HG03558 (cell line): ENCODE measurements at regions not wholly inside any gene's neighbourhood (a gene's known extent, or its start where the extent isn't known, plus 50 kb on each side); places are given as distances from the start of the nearest gene placed in this dataset.
"Not testable (repeated sequence)": the region's sequence is repeated elsewhere in the genome, so short reads cannot be mapped to it uniquely, and the experiment has no call there.

Source experiments
- ATAC-seq: cut with Tn5 transposase; IDR thresholded peaks from one replicate; pipeline ENCODE4 v1.9.1; 2021; ENCODE audit warnings: moderate number of reproducible peaks; ENCODE audit not compliant: unreplicated experiment; ENCODE audit errors: extremely low read depth

DNA sequence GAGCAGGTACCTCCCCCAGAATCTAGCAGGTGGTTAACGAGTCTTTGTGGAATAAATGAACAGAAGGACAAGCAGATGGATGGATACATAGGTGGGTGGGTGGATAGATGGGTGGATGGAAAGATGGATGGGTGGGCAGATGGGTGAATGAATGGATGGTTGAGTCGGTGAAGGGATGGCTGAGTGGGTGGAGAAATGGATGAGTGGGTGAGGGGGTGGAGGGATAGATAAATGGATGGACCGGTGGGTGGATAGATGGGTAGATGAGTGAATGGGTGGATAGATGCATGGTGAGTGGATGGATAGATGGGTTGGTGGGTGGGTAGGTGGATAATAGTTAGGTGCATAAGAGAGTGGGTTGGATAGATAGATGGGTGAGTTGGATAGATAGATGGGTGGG is 99.7 kb upstream of the FRG2C start:
- not testable (repeated sequence) for ATAC-seq

DNA sequence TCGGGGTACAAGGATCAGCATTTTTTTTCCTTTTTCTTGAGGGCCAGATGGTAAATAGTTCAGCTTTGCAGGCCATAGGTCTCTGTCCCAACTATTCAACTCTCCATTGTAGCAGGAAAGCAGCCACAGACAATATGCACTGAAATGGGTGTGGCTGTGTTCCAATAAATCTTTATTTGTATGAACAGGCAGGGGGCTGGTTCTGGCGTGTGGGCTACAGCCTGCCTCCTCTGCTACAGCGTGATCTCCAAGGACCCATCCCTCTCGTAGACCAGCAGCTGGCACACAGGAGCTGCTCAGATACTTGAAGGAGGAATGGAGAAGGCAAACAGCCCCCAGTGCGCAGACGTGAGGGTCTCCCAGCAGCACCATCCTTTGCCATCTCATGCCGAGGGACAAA is 91.8 kb upstream of the FRG2C start:
- not testable (repeated sequence) for ATAC-seq

DNA sequence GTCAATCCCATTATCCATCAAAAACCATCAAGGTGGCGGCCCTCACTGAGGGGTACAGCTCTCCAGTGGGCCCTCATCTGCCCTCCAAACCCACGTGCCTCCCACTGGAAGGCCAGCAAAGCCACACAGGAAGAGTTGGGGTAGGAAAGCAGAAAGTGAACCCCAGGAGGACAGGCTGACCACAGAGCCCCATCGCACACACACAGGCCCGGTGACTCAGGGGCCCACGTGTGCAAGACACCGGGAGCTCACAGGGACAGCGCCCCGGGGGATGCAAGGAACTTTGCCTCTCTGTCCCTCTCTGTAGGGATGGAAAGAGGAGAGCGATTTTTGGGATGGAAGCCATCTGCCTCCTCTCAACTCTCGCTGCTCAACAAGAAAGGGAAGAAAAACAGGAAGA is 85.0 kb upstream of the FRG2C start:
- not testable (repeated sequence) for ATAC-seq

DNA sequence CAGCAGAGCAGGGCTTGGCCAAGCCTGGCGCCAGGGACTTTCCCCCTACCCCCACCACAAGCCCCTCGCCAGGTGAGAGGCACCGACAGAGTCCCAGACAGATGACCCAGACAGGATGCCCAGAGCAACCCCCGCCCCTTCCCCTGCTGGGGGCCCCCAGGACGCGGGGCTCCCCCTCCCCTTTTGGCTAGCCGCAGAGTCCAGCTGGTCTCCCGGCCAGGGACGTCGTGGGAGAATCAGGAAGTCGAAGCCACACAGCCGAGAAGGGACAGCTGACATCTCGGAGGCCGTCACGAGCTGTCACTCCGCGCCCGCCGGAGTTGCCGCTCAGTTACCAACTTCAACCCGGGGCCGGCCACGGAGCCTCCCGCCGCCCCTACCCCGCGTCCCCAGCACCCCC is 84.6 kb upstream of the FRG2C start:
- ATAC-seq = not testable (repeated sequence)

DNA sequence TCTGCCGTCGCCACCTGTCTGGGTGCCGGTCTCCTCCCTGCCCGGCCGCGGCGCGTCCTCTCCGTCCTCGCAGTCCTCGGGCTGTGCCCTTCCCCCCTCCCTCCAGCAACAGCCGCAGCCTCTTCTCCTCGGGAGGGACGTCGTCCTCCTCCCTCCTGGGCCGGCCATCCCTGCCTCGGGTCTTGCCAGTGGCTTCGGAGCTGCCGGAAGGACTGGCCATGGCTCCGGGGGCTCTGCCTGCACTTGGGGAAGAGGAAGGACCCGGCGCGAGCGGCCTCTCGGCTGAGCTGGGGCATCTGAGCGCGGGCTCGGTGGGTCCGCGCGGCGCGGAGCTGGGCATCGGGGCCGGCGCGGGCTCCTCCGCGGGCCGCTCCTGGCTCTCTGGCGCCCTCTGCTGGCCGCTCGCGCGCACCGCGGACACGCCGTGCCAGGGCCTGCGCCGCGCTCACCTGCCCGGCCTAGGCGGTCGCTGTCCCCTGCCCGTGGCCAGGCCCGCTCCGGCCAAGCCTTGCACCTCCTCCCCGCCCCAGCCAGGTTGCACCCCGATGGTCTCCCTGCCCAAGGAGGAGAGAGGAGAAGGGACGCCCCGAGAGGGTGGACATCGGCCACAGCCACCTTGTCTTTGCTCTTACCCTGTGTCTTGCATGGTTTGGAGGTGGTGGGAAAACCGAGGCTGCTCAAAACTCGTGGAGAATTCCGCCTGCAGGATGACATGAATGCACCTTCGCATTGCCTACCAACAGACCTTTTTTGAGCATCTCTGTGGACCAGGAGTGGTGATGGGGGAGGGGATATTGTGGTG is 83.9 kb upstream of the FRG2C start:
- not testable (repeated sequence) for ATAC-seq

DNA sequence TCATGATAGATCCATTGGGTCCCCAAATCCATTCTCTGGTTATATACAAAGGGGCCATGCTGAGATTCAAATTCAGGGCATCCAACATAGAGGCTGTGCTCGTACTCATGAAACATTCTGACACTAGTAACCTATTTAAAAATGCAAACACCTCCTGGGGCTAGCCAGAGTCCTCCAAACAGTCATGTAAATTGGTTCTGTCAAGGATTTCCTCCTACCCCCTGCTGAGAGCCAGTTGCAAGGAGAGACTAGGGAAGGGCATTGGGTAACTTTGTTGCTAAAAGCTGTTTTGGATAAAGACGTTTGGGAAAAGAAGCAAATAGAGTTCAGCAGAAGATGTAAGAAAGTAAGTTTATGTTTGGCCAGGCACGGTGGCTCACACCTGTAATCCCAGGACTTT is 81.6 kb upstream of the FRG2C start:
- not testable (repeated sequence) for ATAC-seq

DNA sequence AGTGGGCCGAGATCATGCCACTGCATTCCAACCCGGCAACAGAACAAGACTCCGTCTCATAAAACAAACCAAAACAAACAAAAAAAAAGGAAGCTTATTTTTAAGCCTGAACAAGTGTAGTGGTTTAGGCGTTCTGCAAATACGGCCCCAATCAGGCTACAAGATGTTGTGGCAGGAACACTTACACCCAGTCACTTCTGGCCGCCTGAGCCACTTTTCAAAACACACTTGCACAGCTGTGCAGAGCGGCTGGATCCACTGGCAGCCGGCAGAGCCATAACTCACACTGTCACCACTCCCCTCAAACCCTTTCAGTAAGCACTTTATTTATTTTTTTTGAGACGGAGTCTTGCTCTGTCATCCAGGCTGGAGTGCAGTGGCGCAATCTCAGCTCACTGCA is 81.0 kb upstream of the FRG2C start:
- not testable (repeated sequence) for ATAC-seq

DNA sequence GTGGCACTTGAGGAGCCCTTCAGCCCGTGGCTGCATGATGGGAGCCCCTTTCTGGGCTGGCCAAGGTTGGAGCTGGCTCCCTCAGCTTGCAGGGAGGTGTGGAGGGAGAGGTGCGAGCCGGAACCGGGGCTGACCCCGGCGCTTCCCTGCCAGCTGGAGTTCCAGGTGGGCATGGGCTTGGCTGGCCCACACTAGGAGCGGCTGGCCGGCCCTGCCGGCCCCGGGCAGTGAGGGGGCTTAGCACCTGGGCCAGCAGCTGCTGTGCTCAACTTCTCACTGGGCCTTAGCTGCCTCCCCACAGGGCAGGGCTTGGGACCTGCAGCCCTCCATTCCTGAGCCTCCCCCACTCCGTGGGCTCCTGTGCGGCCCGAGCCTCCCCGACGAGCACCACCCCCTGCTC is 76.4 kb upstream of the FRG2C start:
- ATAC-seq = not testable (repeated sequence)

DNA sequence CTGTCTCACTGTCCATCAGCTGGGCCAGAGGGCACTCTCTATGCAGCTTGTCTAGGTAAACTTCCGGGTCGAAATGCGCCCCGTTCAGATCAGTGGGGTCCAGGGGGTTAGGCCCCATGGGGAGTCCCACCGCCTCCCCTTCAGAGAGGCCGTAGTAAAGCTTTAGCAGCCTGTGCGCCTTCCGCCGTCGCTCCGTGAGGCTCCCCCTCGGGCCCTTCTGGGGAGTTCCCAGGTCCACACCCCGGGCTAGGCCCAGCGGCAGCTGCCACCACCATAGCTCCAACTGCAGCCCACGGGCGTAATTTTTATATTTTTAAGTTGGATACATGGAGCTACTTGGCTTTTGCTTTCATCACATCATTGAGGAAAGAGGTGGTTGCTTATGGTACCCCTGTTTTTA is 73.7 kb upstream of the FRG2C start:
- ATAC-seq = not testable (repeated sequence)

DNA sequence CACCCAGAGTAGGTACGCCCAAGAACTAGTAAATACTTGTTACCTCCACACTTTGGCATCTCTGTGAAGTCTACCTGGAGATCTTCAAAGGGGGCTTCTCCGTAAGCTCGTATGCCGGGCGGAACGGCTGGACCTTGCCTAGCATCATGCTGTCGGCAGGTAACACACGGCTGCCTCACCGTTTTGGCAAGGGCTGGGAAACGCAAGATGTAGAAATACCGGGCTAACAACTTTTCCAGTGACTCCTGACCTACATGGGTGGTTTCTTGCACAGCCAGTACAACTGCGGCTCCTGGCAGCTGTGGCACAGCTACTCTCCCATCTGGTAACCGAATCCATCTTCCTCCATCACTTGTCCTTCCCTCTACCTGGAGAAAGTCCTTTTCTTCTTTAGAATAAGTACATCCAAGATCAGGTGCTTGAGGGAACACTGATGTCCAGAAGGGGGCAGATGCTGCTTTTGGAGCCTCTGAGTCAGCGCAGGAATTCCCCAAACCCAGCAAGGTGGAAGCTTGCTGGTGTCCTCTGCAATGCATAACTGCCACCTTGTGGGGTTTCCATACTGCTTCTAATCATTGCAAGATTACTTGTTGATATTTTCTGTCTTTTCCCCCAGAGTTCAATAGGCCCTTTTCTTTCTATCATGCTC is 59.7 kb upstream of the FRG2C start:
- ATAC-seq = not testable (repeated sequence)

DNA sequence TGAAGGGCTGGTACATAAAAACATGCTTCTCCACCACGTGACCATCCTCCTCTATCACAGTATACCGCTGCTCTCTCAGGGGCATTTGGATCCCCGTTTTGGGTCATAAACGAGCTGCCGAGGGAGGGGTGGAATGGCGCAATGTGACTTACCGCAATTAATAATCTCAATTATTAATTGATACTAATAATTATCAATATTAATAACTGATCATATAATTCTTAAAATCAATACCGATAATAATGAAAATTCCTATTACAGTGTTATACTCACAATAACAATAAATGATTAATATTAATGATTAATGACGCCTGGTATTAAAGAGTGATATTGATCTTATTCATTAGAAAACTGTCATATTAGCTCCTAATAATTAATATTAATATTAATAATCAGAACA is 56.1 kb upstream of the FRG2C start:
- not testable (repeated sequence) for ATAC-seq

DNA sequence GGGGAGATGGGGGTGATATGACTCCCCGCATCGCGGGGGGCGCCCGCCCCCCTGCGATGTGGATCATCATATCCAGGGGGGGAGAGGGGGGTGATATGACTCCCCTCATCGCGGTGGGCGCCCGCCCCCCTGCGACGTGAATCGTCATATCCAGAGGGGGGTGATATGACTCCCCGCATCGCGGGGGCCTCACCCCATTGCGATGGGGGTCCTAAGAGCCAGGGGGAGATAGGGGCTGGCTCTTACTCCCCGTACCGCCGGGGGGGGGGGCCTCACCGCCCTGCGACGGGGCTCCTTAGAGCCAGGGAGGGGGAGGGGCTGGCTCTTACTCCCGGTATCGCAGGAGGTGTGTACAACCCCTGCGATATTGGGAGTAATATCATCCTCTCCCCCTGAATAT is 54.5 kb upstream of the FRG2C start:
- not testable (repeated sequence) for ATAC-seq

DNA sequence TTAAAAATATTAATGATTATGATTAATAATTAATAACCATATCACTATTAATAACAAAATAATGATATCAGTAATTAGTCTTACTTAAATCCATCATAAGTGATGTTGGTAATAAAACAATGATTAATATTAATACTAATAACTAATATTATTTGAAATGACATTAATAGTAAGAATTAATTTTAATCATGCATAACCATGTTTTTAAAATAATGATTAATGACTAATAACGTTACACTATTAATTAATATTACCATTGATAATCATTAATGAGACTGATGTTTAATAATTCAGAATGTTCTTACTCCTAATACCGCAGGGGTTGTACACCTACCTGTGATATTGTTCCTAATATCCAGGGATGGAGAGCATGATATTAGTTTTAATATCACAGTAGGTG is 53.4 kb upstream of the FRG2C start:
- no peak for ATAC-seq

DNA sequence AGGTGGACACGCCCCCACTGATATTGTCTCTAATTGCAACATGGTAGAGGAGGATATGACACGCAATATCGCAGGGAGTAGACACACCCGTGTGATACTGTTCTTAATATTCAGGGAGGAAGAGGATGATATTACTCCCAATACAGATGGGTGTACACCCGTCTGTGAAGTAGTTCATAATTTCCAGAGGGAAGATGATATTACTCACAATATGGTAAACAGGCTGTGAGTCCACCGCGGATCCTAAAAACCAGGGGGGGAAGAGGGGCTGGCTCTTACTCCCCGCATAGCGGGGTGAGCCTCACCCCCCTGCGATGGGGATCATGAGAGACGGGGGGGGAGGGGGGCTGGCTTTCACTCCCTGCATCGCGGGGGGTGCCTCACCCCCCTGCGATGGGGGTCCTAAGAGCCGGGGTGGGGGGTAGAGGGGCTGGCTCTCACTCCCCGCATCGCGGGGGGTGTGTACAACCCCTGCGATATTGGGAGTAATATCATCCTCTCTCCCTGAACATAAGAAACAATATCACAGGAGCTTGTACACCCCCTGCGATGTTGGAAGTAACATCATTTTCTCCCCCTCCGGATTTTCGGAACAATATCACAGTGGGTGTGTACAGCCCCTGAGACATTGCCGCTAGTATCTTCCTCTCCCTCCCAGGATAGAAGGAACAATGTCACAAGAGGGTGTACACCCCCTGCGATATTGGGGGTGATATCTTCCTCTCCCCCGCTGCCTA is 52.2 kb upstream of the FRG2C start:
- ATAC-seq = not testable (repeated sequence)
